ENCODE measurements at regions not wholly inside any gene's neighbourhood (a gene's known extent, or its start where the extent isn't known, plus 50 kb on each side); places are given as distances from the start of the nearest gene placed in this dataset.

DNA sequence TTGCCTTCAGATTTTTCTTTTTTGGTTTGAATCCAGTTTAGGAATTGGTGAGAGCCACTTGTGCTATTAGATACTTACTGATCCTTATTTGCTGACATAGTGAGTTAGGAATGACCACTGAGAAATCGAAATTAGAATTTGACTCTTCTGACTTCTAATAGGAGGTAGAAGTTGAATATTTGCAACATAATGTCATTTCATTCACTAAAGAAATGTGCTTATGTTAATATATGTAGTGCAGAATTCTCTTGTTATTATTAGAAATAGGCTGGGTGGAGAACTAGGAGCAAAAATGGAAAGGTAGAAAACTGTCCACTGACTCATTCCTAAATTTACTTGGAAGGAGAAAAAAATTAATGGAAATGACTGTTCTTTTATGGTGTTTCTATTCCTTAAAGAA is 538.2 kb upstream of the SGO1 start:
- TF ChIP-seq, protein P1, sequence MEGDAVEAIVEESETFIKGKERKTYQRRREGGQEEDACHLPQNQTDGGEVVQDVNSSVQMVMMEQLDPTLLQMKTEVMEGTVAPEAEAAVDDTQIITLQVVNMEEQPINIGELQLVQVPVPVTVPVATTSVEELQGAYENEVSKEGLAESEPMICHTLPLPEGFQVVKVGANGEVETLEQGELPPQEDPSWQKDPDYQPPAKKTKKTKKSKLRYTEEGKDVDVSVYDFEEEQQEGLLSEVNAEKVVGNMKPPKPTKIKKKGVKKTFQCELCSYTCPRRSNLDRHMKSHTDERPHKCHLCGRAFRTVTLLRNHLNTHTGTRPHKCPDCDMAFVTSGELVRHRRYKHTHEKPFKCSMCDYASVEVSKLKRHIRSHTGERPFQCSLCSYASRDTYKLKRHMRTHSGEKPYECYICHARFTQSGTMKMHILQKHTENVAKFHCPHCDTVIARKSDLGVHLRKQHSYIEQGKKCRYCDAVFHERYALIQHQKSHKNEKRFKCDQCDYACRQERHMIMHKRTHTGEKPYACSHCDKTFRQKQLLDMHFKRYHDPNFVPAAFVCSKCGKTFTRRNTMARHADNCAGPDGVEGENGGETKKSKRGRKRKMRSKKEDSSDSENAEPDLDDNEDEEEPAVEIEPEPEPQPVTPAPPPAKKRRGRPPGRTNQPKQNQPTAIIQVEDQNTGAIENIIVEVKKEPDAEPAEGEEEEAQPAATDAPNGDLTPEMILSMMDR (IDR thresholded peaks at IDR 0.05; ENCODE audit: low read length) = no peak
- TF ChIP-seq EZH2phosphoT487 (IDR thresholded peaks at IDR 0.05; ENCODE audit: low read length) = no peak
- no peak for TF ChIP-seq EZH2 (optimal IDR thresholded peaks at IDR 0.05; ENCODE audit: low read depth, low read length)
